Astrocyte of the hippocampus (primary cell): ENCODE measurements at regions not wholly inside any gene's neighbourhood (a gene's known extent, or its start where the extent isn't known, plus 50 kb on each side); places are given as distances from the start of the nearest gene placed in this dataset.

Experiments used
- DNase-seq: peaks from one replicate; pipeline ENCODE4 v3.0.0; 2011; ENCODE audit warnings: low read depth, low spot score

- DNase-seq = peak; percentile 26
These were observed 315.4 kb upstream of the IGFBP7 start for GRCh38 chr4:57425610-57426009.

- peak; percentile 97 for DNase-seq
These were observed 314.2 kb upstream of the IGFBP7 start for GRCh38 chr4:57424232-57424897.

GRCh38 chr4:57418133-57418532, 307.9 kb upstream of the IGFBP7 start:
- no peak for DNase-seq

- DNase-seq = no peak
These were observed 302.3 kb upstream of the IGFBP7 start for GRCh38 chr4:57412259-57413054.

- DNase-seq = peak; percentile 41
These were observed 300.3 kb upstream of the IGFBP7 start for GRCh38 chr4:57410331-57411052.

GRCh38 chr4:57405359-57405758, 295.2 kb upstream of the IGFBP7 start:
- peak; percentile 60 for DNase-seq

- peak; percentile 10 for DNase-seq
These were observed 294.3 kb upstream of the IGFBP7 start for GRCh38 chr4:57404483-57404882.

- DNase-seq = no peak
These were observed 293.4 kb upstream of the IGFBP7 start for GRCh38 chr4:57403591-57403990.

GRCh38 chr4:57401586-57401985, 291.4 kb upstream of the IGFBP7 start:
- no peak for DNase-seq

GRCh38 chr4:57378766-57379165, 268.6 kb upstream of the IGFBP7 start:
- peak; percentile 58 for DNase-seq

- DNase-seq = peak; percentile 8
These were observed 264.8 kb upstream of the IGFBP7 start for GRCh38 chr4:57374866-57375595.

- DNase-seq = no peak
These were observed 263.8 kb upstream of the IGFBP7 start for GRCh38 chr4:57373991-57374390.

GRCh38 chr4:57371671-57372070, 261.5 kb upstream of the IGFBP7 start:
- DNase-seq = no peak

GRCh38 chr4:57370691-57371090, 260.5 kb upstream of the IGFBP7 start:
- no peak for DNase-seq

- peak; percentile 12 for DNase-seq
These were observed 259.3 kb upstream of the IGFBP7 start for GRCh38 chr4:57369446-57369845.

- DNase-seq = no peak
These were observed 254.1 kb upstream of the IGFBP7 start for GRCh38 chr4:57364255-57364654.

GRCh38 chr4:57363346-57363745, 253.2 kb upstream of the IGFBP7 start:
- DNase-seq = no peak

- no peak for DNase-seq
These were observed 250.5 kb upstream of the IGFBP7 start for GRCh38 chr4:57360681-57361080.

- DNase-seq = peak; percentile 17
These were observed 245.0 kb upstream of the IGFBP7 start for GRCh38 chr4:57355101-57355665.

- DNase-seq = no peak
These were observed 241.5 kb upstream of the IGFBP7 start for GRCh38 chr4:57351731-57352130.

GRCh38 chr4:57344296-57344695, 234.1 kb upstream of the IGFBP7 start:
- no peak for DNase-seq
